H1 (cell line): ENCODE measurements at regions not wholly inside any gene's neighbourhood (a gene's known extent, or its start where the extent isn't known, plus 50 kb on each side); places are given as distances from the start of the nearest gene placed in this dataset.

ENCODE experiments used
- CTCF ChIA-PET: fragments of 300-600 bp; sonication (Branson Sonifier 250); formaldehyde crosslinking; loops from one replicate; lab custom pipeline; 2021; ENCODE audit not compliant: partially characterized antibody; lab: Charles Lee
- POLR2A ChIA-PET: fragments of 300-600 bp; sonication (Branson Sonifier 250); formaldehyde crosslinking; loops from one replicate; lab custom pipeline; 2021; ENCODE audit warnings: inconsistent platforms; ENCODE audit not compliant: partially characterized antibody; lab: Charles Lee
- DNase-seq, 2 experiments: peaks; one replicate each; pipeline versions ENCODE4 v3.0.0 to v3.0.0-alpha.2; 2010 to 2022; ENCODE audit warnings: low spot score in 2 of 2, low read depth in 1 of 2, mixed read lengths in 1 of 2
- FAIRE-seq: peaks from 2 replicates; lab custom pipeline; 2011; peaks lifted over from hg19 to GRCh38; lab: Jason Lieb, UNC
- H2AFZ ChIP-seq: 2 replicates; pipeline ENCODE4 v1.8.1; 2012; ENCODE audit warnings: low read length, inconsistent platforms
- H2AK5ac ChIP-seq: 2 replicates; pipeline ENCODE4 v1.6.1; 2013; ENCODE audit warnings: low read depth, low read length
- H2BK120ac ChIP-seq: replicated peaks from 2 replicates; pipeline ENCODE3; 2013; ENCODE audit warnings: low read depth, low read length, inconsistent platforms
- H2BK12ac ChIP-seq: 2 replicates; pipeline ENCODE4 v1.6.1; 2013; ENCODE audit warnings: low read depth, low read length
- H2BK15ac ChIP-seq: 2 replicates; pipeline ENCODE4 v1.6.1; 2013; ENCODE audit warnings: low read length
- H2BK20ac ChIP-seq: 2 replicates; pipeline ENCODE4 v1.6.1; 2013; ENCODE audit warnings: low read length
- H2BK5ac ChIP-seq: 2 replicates; pipeline ENCODE4 v1.6.1; 2013; ENCODE audit warnings: low read depth, low read length
- H3K14ac ChIP-seq: 2 replicates; pipeline ENCODE4 v1.6.1; 2013; ENCODE audit warnings: inconsistent platforms; ENCODE audit not compliant: insufficient read length
- H3K18ac ChIP-seq: 2 replicates; pipeline ENCODE4 v1.6.1; 2013; ENCODE audit warnings: low read length; ENCODE audit errors: extremely low read depth
- H3K23ac ChIP-seq: 2 replicates; pipeline ENCODE4 v1.6.1; 2013; ENCODE audit warnings: inconsistent platforms; ENCODE audit not compliant: insufficient read length
- H3K23me2 ChIP-seq: 2 replicates; pipeline ENCODE4 v1.6.1; 2013; ENCODE audit warnings: low read depth, low read length
- H3K27ac ChIP-seq: 2 replicates; pipeline ENCODE4 v1.6.1; 2011; ENCODE audit warnings: low read depth, low read length, inconsistent platforms
- H3K27me3 ChIP-seq, 4 experiments: replicated peaks in 1 of 4; 1 replicate in 1 of 4; 2 replicates in 3 of 4; pipeline versions ENCODE4 v1.6.1 to v1.8.1; 2011 to 2013; ENCODE audit warnings: low read length in 3 of 4, mild to moderate bottlenecking in 3 of 4, inconsistent platforms in 2 of 4, mixed read lengths in 2 of 4, moderate library complexity in 1 of 4; ENCODE audit not compliant: control insufficient read depth in 3 of 4, insufficient read depth in 3 of 4; ENCODE audit errors: extremely low read depth in 1 of 4
- H3K36me3 ChIP-seq, 4 experiments: 2 replicates each; pipeline versions ENCODE4 v1.6.1 to v1.8.1; 2011 to 2013; ENCODE audit warnings: mild to moderate bottlenecking in 4 of 4, low read length in 3 of 4, moderate library complexity in 2 of 4, control low read depth in 1 of 4, inconsistent platforms in 1 of 4; ENCODE audit not compliant: insufficient read depth in 4 of 4, control insufficient read depth in 2 of 4
- H3K4ac ChIP-seq: replicated peaks from 2 replicates; pipeline ENCODE3; 2013; ENCODE audit warnings: low read length, low read depth, mixed read lengths, inconsistent platforms; ENCODE audit not compliant: insufficient read length
- H3K4me1 ChIP-seq, 4 experiments: replicated peaks in 1 of 4; 1 replicate in 1 of 4; 2 replicates in 3 of 4; pipeline versions ENCODE4 v1.6.1 to v1.8.1; 2011 to 2013; ENCODE audit warnings: low read length in 3 of 4, inconsistent platforms in 2 of 4, mixed read lengths in 1 of 4; ENCODE audit not compliant: insufficient read depth in 4 of 4, control insufficient read depth in 3 of 4
- H3K4me2 ChIP-seq, 2 experiments: 2 replicates each; pipeline versions ENCODE4 v1.6.1 to v1.8.1; 2011 to 2013; ENCODE audit warnings: low read depth in 2 of 2, low read length in 2 of 2, control low read depth in 1 of 2, inconsistent platforms in 1 of 2, mild to moderate bottlenecking in 1 of 2; ENCODE audit not compliant: insufficient read depth in 1 of 2
- H3K4me3 ChIP-seq, 4 experiments: fragments of 200-600, 300-600 bp in 1 of 4; sonication (generic), shearing (Covaris generic), sonication (Bioruptor Twin) in 1 of 4; 2 replicates each; pipeline versions ENCODE4 v1.5.1 to v1.8.1; 2011 to 2016; ENCODE audit warnings: low read length in 4 of 4, low read depth in 3 of 4, control low read depth in 2 of 4, inconsistent platforms in 2 of 4, mild to moderate bottlenecking in 2 of 4, mixed read lengths in 1 of 4, moderate library complexity in 1 of 4; ENCODE audit not compliant: insufficient read depth in 2 of 4; ENCODE audit errors: extremely low read depth in 1 of 4
- H3K56ac ChIP-seq: replicated peaks from 2 replicates; pipeline ENCODE3; 2013; ENCODE audit warnings: low read depth, mild to moderate bottlenecking, mixed read lengths, low read length, inconsistent platforms; ENCODE audit not compliant: insufficient read length
- H3K79me1 ChIP-seq: 2 replicates; pipeline ENCODE4 v1.6.1; 2013; ENCODE audit warnings: low read depth, low read length, control low read depth
- H3K79me2 ChIP-seq, 2 experiments: 2 replicates each; pipeline versions ENCODE4 v1.6.1 to v1.8.1; 2012 to 2013; ENCODE audit warnings: low read length in 2 of 2, mild to moderate bottlenecking in 2 of 2, inconsistent platforms in 1 of 2; ENCODE audit not compliant: insufficient read depth in 2 of 2, control insufficient read depth in 1 of 2
- H3K9ac ChIP-seq, 4 experiments: replicated peaks in 1 of 4; 1 replicate in 1 of 4; 2 replicates in 3 of 4; pipeline versions ENCODE4 v1.6.1 to v1.8.1; 2011 to 2013; ENCODE audit warnings: low read depth in 3 of 4, low read length in 3 of 4, control low read depth in 2 of 4, mild to moderate bottlenecking in 2 of 4, moderate library complexity in 2 of 4, inconsistent platforms in 1 of 4; ENCODE audit errors: extremely low read depth in 1 of 4
- H3K9me3 ChIP-seq, 2 experiments: 2 replicates each; pipeline versions ENCODE4 v1.6.1 to v1.8.1; 2012 to 2013; ENCODE audit warnings: mild to moderate bottlenecking in 2 of 2, moderate library complexity in 2 of 2, control low read depth in 1 of 2, inconsistent platforms in 1 of 2, low read depth in 1 of 2, low read length in 1 of 2, mixed read lengths in 1 of 2; ENCODE audit not compliant: insufficient read depth in 2 of 2
- H4K20me1 ChIP-seq, 2 experiments: replicated peaks in 1 of 2; 2 replicates each; pipeline versions ENCODE3 to v1.8.1; 2011 to 2013; ENCODE audit warnings: inconsistent platforms in 2 of 2, low read length in 2 of 2, mild to moderate bottlenecking in 1 of 2; ENCODE audit not compliant: insufficient read depth in 2 of 2, control insufficient read depth in 1 of 2
- H4K5ac ChIP-seq: 2 replicates; pipeline ENCODE4 v1.6.1; 2013; ENCODE audit warnings: low read length, low read depth, mixed read lengths, inconsistent platforms; ENCODE audit not compliant: insufficient read length
- H4K8ac ChIP-seq: 2 replicates; pipeline ENCODE4 v1.8.0; 2013; ENCODE audit warnings: mild to moderate bottlenecking, moderate library complexity, low read length, inconsistent platforms; ENCODE audit not compliant: insufficient read depth; ENCODE audit errors: extremely low read depth
- H4K91ac ChIP-seq: replicated peaks from 2 replicates; pipeline ENCODE3; 2013; ENCODE audit warnings: low read length, mixed read lengths, inconsistent platforms; ENCODE audit not compliant: insufficient read length
- BCL11A ChIP-seq, 2 experiments: IDR thresholded peaks; one replicate each; pipeline ENCODE4 v1.6.1; 2011; ENCODE audit warnings: low read depth in 2 of 2, low read length in 2 of 2, mild to moderate bottlenecking in 2 of 2
- BRCA1 ChIP-seq: IDR thresholded peaks from 2 replicates; pipeline ENCODE4 v1.6.1; 2012; ENCODE audit warnings: low read depth, low read length, improper control_type of control experiment
- EGR1 ChIP-seq: IDR thresholded peaks from 2 replicates; pipeline ENCODE4 v1.6.1; 2011; ENCODE audit warnings: low read depth, low read length, borderline replicate concordance
- HDAC2 ChIP-seq, 2 experiments: fragments of 300-600 bp in 1 of 2; sonication (generic) in 1 of 2; IDR thresholded peaks; 2 replicates each; pipeline ENCODE4 v1.6.1; 2011 to 2012; ENCODE audit warnings: low read depth in 2 of 2, low read length in 2 of 2, mild to moderate bottlenecking in 2 of 2, moderate library complexity in 2 of 2, borderline replicate concordance in 1 of 2, inconsistent platforms in 1 of 2
- RAD21 ChIP-seq, 2 experiments: IDR thresholded peaks in 1 of 2; conservative IDR thresholded peaks in 1 of 2; 2 replicates each; pipeline ENCODE4 v1.6.1; 2011; ENCODE audit warnings: low read depth in 2 of 2, low read length in 2 of 2, improper control_type of control experiment in 1 of 2, inconsistent platforms in 1 of 2, mild to moderate bottlenecking in 1 of 2, moderate library complexity in 1 of 2
- RFX5 ChIP-seq: IDR thresholded peaks from 2 replicates; pipeline ENCODE4 v1.6.1; 2011; ENCODE audit warnings: low read depth, low read length, improper control_type of control experiment, borderline replicate concordance
- RNF2 ChIP-seq: fragments of 200-900, 300-1000 bp; sonication (generic); IDR thresholded peaks from 2 replicates; pipeline ENCODE4 v1.7.1; 2016; ENCODE audit warnings: borderline replicate concordance, low read depth, mild to moderate bottlenecking, antibody characterized with exemption, low read length; ENCODE audit not compliant: poor library complexity, severe bottlenecking; ENCODE audit errors: missing control alignments
- SIRT6 ChIP-seq: IDR thresholded peaks from one replicate; pipeline ENCODE4 v1.7.1; 2012; ENCODE audit warnings: low read length, inconsistent platforms
- SP2 ChIP-seq: IDR thresholded peaks from 2 replicates; pipeline ENCODE4 v1.6.1; 2012; ENCODE audit warnings: mild to moderate bottlenecking, low read length, inconsistent platforms
- SP4 ChIP-seq: IDR thresholded peaks from 2 replicates; pipeline ENCODE4 v1.6.1; 2012; ENCODE audit warnings: low read length, inconsistent platforms
- SUZ12 ChIP-seq: fragments of 200-600 bp; sonication (generic); IDR thresholded peaks from 2 replicates; pipeline ENCODE4 v1.6.1; 2012; ENCODE audit warnings: mild to moderate bottlenecking, inconsistent platforms, low read length, moderate library complexity, mixed read lengths
- TAF1 ChIP-seq: IDR thresholded peaks from 2 replicates; pipeline ENCODE4 v1.6.1; 2011; ENCODE audit warnings: mild to moderate bottlenecking, low read depth, low read length
- TCF12 ChIP-seq: IDR thresholded peaks from 2 replicates; pipeline ENCODE4 v1.6.1; 2011; ENCODE audit warnings: low read depth, mild to moderate bottlenecking, low read length
- WGBS, 2 experiments: shearing (Covaris generic) in 1 of 2; methylation state at CpG; one replicate each; pipeline versions ENCODE4 v1.1.6 to v1.1.7; 2013 to 2015; ENCODE audit warnings: low lambda C conversion rate in 2 of 2, mixed read lengths in 2 of 2, inconsistent platforms in 1 of 2, low coverage in 1 of 2, missing lambda C conversion rate in 1 of 2; ENCODE audit not compliant: insufficient replicate concordance in 2 of 2, insufficient coverage in 1 of 2, insufficient read length in 1 of 2; ENCODE audit errors: extremely low coverage in 1 of 2, missing lambda C conversion rate in 1 of 2; 5-methylcytosine and 5-hydroxymethylcytosine counted together
- TF ChIP-seq, protein P1 (sequence below): IDR thresholded peaks from 2 replicates; pipeline ENCODE4 v1.6.1; 2012; ENCODE audit warnings: inconsistent platforms

DNA sequence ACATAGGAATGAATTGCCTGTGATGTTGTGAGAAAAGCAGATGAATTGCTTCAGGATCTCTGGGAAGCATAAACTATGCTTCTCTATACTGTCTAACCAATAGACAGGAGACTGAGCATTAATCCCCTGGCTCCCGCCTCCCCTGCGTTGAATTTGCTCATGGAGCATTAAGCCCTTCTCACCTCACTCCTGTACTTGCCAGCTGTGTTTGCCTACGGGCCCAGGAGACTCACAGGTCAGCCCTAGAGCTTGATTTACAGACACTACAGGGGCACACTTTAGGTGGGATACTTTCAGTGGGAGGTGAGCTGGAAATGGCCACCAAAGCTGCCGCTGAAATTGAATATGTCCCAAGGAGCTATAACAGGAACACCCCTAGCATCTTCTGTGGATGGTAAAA lies 418.7 kb downstream of the CBLN4 start:
- H2BK12ac ChIP-seq, result no peak overlapping the region
- H3K27ac ChIP-seq, result no peak overlapping the region
- H3K9ac ChIP-seq, result no peak overlapping the region
- H4K5ac ChIP-seq, result no peak overlapping the region
- H3K9me3 ChIP-seq, result no peaks in the 10 kb centered on the region
- H3K4ac ChIP-seq, result no peak overlapping the region
- FAIRE-seq, result no peak
- H3K79me2 ChIP-seq, result no peaks in the 10 kb centered on the region
- no peaks in the 10 kb centered on the region; a peak in 1 of 7 replicates for H3K27me3 ChIP-seq
- H3K79me1 ChIP-seq, result no peaks in the 10 kb centered on the region
- no peak overlapping the region for H3K23ac ChIP-seq
- no peak overlapping the region for H2AK5ac ChIP-seq
- DNase-seq, result no peak
- H4K8ac ChIP-seq, result no peak overlapping the region
- WGBS, 2 experiments, result 79% methylated on average over 4 of the region's 4 CpGs; no CpG with 5 or more reads in 1 of the 2 experiments
- no peak overlapping the region for H2BK5ac ChIP-seq
- no peak overlapping the region for H4K91ac ChIP-seq
- no peak overlapping the region for H3K4me3 ChIP-seq
- H2AFZ ChIP-seq, result peak overlapping the region; percentile 64; the same call in 1 of the 2 replicates
- no peak overlapping the region for H3K56ac ChIP-seq
- no peaks in the 10 kb centered on the region for H4K20me1 ChIP-seq
- H3K4me2 ChIP-seq, result no peak overlapping the region
- ChIA-PET POLR2A (no interaction called here), CTCF (interaction anchor here (0.7 to 1.0 kb wide), 2 partner anchors 56 to 110 kb away, joined by 3 to 4 read pairs; no protein-coding TSS in a partner anchor)
- no peak overlapping the region for H2BK20ac ChIP-seq
- H2BK120ac ChIP-seq, result no peak overlapping the region
- H3K36me3 ChIP-seq, result no peaks in the 10 kb centered on the region
- H3K18ac ChIP-seq, result no peak overlapping the region
- no peak overlapping the region for H3K14ac ChIP-seq
- H3K4me1 ChIP-seq, result peaks cover 0 to 6% (median 1%) of the 10 kb centered on the region in 4 experiments; a peak in 2 of 7 replicates
- H3K23me2 ChIP-seq, result no peaks in the 10 kb centered on the region
- no peak overlapping the region for H2BK15ac ChIP-seq
- TF ChIP-seq SP4, result no peak
- no peak for TF ChIP-seq BRCA1
- no peak for TF ChIP-seq SUZ12
- TF ChIP-seq SP2, result no peak
- TF ChIP-seq SIRT6, result no peak
- TF ChIP-seq TCF12, result no peak
- TF ChIP-seq RNF2, result no peak
- TF ChIP-seq RFX5, result no peak
- no peak for TF ChIP-seq TAF1
- TF ChIP-seq HDAC2 (IDR thresholded peaks at IDR 0.05; ENCODE audit: borderline replicate concordance in 1 of 2, low read depth in 2 of 2, low read length in 2 of 2), result no peak
- no peak for TF ChIP-seq EGR1
- no peak for TF ChIP-seq BCL11A (IDR thresholded peaks at IDR 0.05; ENCODE audit: low read depth in 2 of 2, low read length in 2 of 2)
- TF ChIP-seq RAD21 (IDR thresholded peaks at IDR 0.05 in 1 of 2, conservative IDR thresholded peaks at IDR 0.05 in 1 of 2; ENCODE audit: low read depth in 2 of 2, low read length in 2 of 2), result no peak
- TF ChIP-seq, protein P1, sequence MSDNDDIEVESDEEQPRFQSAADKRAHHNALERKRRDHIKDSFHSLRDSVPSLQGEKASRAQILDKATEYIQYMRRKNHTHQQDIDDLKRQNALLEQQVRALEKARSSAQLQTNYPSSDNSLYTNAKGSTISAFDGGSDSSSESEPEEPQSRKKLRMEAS, result no peak
